Fibroblast of lung (primary cell): ENCODE measurements at regions not wholly inside any gene's neighbourhood (a gene's known extent, or its start where the extent isn't known, plus 50 kb on each side); places are given as distances from the start of the nearest gene placed in this dataset.

Experiments used
- EZH2 ChIP-seq: IDR thresholded peaks from 2 replicates; pipeline ENCODE4 v1.5.1; 2012; ENCODE audit warnings: low read length, control low read depth, mild to moderate bottlenecking; ENCODE audit errors: missing control alignments
- TF ChIP-seq, protein P1 (sequence below), 2 donors: IDR thresholded peaks in 1 of 2; conservative IDR thresholded peaks in 1 of 2; 1 replicate in 1 of 2; 2 replicates in 1 of 2; pipeline ENCODE4 v1.5.1; 2011 to 2012; ENCODE audit warnings: low read length in 2 of 2, control low read depth in 1 of 2, inconsistent platforms in 1 of 2, low read depth in 1 of 2, mild to moderate bottlenecking in 1 of 2

- TF ChIP-seq, protein P1, sequence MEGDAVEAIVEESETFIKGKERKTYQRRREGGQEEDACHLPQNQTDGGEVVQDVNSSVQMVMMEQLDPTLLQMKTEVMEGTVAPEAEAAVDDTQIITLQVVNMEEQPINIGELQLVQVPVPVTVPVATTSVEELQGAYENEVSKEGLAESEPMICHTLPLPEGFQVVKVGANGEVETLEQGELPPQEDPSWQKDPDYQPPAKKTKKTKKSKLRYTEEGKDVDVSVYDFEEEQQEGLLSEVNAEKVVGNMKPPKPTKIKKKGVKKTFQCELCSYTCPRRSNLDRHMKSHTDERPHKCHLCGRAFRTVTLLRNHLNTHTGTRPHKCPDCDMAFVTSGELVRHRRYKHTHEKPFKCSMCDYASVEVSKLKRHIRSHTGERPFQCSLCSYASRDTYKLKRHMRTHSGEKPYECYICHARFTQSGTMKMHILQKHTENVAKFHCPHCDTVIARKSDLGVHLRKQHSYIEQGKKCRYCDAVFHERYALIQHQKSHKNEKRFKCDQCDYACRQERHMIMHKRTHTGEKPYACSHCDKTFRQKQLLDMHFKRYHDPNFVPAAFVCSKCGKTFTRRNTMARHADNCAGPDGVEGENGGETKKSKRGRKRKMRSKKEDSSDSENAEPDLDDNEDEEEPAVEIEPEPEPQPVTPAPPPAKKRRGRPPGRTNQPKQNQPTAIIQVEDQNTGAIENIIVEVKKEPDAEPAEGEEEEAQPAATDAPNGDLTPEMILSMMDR (conservative IDR thresholded peaks at IDR 0.05 in 1 of 2, IDR thresholded peaks at IDR 0.05 in 1 of 2; ENCODE audit: low read depth in 1 of 2, low read length in 2 of 2), result no peak
- TF ChIP-seq EZH2, result no peak
Measured at GRCh38 chr7:46929359-46929758, 652.6 kb downstream of the TNS3 start.
